Heart left ventricle (tissue), 13 donors: ENCODE measurements at regions not wholly inside any gene's neighbourhood (a gene's known extent, or its start where the extent isn't known, plus 50 kb on each side); places are given as distances from the start of the nearest gene placed in this dataset.

Experiments used
- POLR2A ChIP-seq, 2 donors: fragments of 450-650 bp; IDR thresholded peaks; one replicate each; pipeline ENCODE4 v1.6.1; 2017; ENCODE audit warnings: antibody characterized with exemption in 2 of 2, mild to moderate bottlenecking in 2 of 2, moderate library complexity in 2 of 2
- TF ChIP-seq, protein P1 (sequence below), 12 donors: fragments of 200-600 bp; sonication (generic) in 4 of 12; IDR thresholded peaks; one replicate each; pipeline versions ENCODE4 v1.5.0 to v1.8.0; 2018 to 2022; ENCODE audit warnings: antibody characterized with exemption in 12 of 12, mild to moderate bottlenecking in 5 of 12
- donor health status: ischemic (EF 13 %, LVEDD 7.1; RV severe dilation, severe dysfunction).
- donor health status: DM: no; HTN: yes; CAD: no.
- donor health status: DM: no; HTN: no; CAD: no.
- donor health status: ischemic (EF 25% LVEDD 6.9; RV normal size, moderate dysfunction).
- donor health status: ischemic (EF 25% LVEDD 5.7; RV mildly dilated, moderate dysfunction).
- donor health status: ischemic (EF 35%, LVEDD 5.7; RV mildly dilated, moderate dysfunction).
- donor health status: nonischemic (EF 11% LVEDD 7.7; RV severe dilation, severe dysfunction).
- donor health status: DM: yes; HTN: yes; CAD: no.
- donor health status: PGD.
- donor health status: ischemic (EF 29% LVEDD 5.4; RV normal size, mild dysfunction).
- donor health status: nonischemic (EF 23%, LVEDD 6.1; RV moderate dilation, normal function).

DNA sequence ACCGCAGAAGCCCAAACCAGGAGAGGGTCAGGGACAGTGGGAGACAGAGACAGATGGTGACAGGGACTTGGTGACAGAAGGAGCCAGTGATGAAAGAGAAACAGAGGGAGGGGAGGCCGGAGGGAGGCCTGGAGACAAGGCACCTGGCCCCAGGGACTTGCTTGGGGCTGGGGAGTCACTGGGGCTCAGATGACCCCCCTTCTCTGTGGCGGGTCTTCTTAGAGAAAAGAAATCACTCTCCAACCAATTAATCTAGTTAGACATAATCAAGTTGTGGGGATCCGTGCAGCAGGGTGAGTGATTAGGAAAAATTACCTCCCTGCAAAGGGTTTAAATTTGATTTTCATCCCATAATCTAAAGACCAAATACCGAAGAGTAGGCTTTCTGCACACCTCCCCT lies 519.8 kb downstream of the PTPRU start:
- TF ChIP-seq, protein P1, sequence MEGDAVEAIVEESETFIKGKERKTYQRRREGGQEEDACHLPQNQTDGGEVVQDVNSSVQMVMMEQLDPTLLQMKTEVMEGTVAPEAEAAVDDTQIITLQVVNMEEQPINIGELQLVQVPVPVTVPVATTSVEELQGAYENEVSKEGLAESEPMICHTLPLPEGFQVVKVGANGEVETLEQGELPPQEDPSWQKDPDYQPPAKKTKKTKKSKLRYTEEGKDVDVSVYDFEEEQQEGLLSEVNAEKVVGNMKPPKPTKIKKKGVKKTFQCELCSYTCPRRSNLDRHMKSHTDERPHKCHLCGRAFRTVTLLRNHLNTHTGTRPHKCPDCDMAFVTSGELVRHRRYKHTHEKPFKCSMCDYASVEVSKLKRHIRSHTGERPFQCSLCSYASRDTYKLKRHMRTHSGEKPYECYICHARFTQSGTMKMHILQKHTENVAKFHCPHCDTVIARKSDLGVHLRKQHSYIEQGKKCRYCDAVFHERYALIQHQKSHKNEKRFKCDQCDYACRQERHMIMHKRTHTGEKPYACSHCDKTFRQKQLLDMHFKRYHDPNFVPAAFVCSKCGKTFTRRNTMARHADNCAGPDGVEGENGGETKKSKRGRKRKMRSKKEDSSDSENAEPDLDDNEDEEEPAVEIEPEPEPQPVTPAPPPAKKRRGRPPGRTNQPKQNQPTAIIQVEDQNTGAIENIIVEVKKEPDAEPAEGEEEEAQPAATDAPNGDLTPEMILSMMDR (IDR thresholded peaks at IDR 0.05), result no peak
- TF ChIP-seq POLR2A (IDR thresholded peaks at IDR 0.05), result no peak
